ENCODE measurements at regions not wholly inside any gene's neighbourhood (a gene's known extent, or its start where the extent isn't known, plus 50 kb on each side); places are given as distances from the start of the nearest gene placed in this dataset.

- DNase-seq (ENCODE audit: low read depth), result peak; percentile 44
- no peak for TF ChIP-seq CTCF (IDR thresholded peaks at IDR 0.05; ENCODE audit: insufficient read depth, low read depth, low read length, missing control alignments)
- no peak overlapping the region for H3K4me3 ChIP-seq (ENCODE audit: low read length)
Measured at GRCh38 chr20:39619271-39619785, 657.2 kb downstream of the DHX35 start.

- DNase-seq (ENCODE audit: low read depth), result no peak
- no peak overlapping the region for H3K4me3 ChIP-seq (ENCODE audit: low read length)
- TF ChIP-seq CTCF (IDR thresholded peaks at IDR 0.05; ENCODE audit: insufficient read depth, low read depth, low read length, missing control alignments), result no peak
Measured at GRCh38 chr20:39611901-39612300, 649.8 kb downstream of the DHX35 start.

- H3K4me3 ChIP-seq (ENCODE audit: low read length), result no peak overlapping the region
- no peak for TF ChIP-seq CTCF (IDR thresholded peaks at IDR 0.05; ENCODE audit: insufficient read depth, low read depth, low read length, missing control alignments)
- DNase-seq (ENCODE audit: low read depth), result no peak
Measured at GRCh38 chr20:39607141-39607540, 645.0 kb downstream of the DHX35 start.

- peak; percentile 96 for DNase-seq (ENCODE audit: low read depth)
- no peak for TF ChIP-seq CTCF (IDR thresholded peaks at IDR 0.05; ENCODE audit: insufficient read depth, low read depth, low read length, missing control alignments)
- H3K4me3 ChIP-seq (ENCODE audit: low read length), result no peak overlapping the region
Measured at GRCh38 chr20:39605908-39606307, 643.8 kb downstream of the DHX35 start.

- no peak overlapping the region for H3K4me3 ChIP-seq (ENCODE audit: low read length)
- DNase-seq (ENCODE audit: low read depth), result no peak
- TF ChIP-seq CTCF (IDR thresholded peaks at IDR 0.05; ENCODE audit: insufficient read depth, low read depth, low read length, missing control alignments), result no peak
Measured at GRCh38 chr20:39605361-39605760, 643.2 kb downstream of the DHX35 start.

- DNase-seq (ENCODE audit: low read depth), result no peak
- no peak for TF ChIP-seq CTCF (IDR thresholded peaks at IDR 0.05; ENCODE audit: insufficient read depth, low read depth, low read length, missing control alignments)
Measured at GRCh38 chr20:39603219-39603618, 641.1 kb downstream of the DHX35 start.

GRCh38 chr20:39602649-39603048 lies 640.5 kb downstream of the DHX35 start:
- TF ChIP-seq CTCF (IDR thresholded peaks at IDR 0.05; ENCODE audit: insufficient read depth, low read depth, low read length, missing control alignments), result no peak
- no peak for DNase-seq (ENCODE audit: low read depth)
- H3K4me3 ChIP-seq (ENCODE audit: low read length), result no peak overlapping the region

More at GRCh38 chr20:39603219-39603618, 641.1 kb downstream of the DHX35 start:
- H3K4me3 ChIP-seq (ENCODE audit: low read length), result no peak overlapping the region

All from epithelial cell of esophagus (primary cell).